Activated CD4-positive, alpha-beta T cell treated with anti-CD3 and anti-CD28 coated beads for 24 hours (primary cell): ENCODE measurements at regions not wholly inside any gene's neighbourhood (a gene's known extent, or its start where the extent isn't known, plus 50 kb on each side); places are given as distances from the start of the nearest gene placed in this dataset.
"Not testable (repeated sequence)": the region's sequence is repeated elsewhere in the genome, so short reads cannot be mapped to it uniquely, and the experiment has no call there.

Source experiments
- DNase-seq, 2 donors: peaks; one replicate each; pipeline ENCODE4 v3.0.0-alpha.2; 2020; ENCODE audit warnings: low read depth in 2 of 2

GRCh38 chr10:124167925-124168324, 74.5 kb upstream of the CHST15 start:
- DNase-seq = not testable (repeated sequence)

- DNase-seq = no peak
Observed at GRCh38 chr10:124166431-124167125, 73.2 kb upstream of the CHST15 start.

GRCh38 chr10:124165827-124166226, 72.4 kb upstream of the CHST15 start:
- DNase-seq = no peak

GRCh38 chr10:124165311-124165710, 71.9 kb upstream of the CHST15 start:
- DNase-seq = no peak

GRCh38 chr10:124164264-124164663, 70.9 kb upstream of the CHST15 start:
- DNase-seq = no peak

GRCh38 chr10:124162774-124163354, 69.5 kb upstream of the CHST15 start:
- no peak for DNase-seq

- no peak for DNase-seq
Observed at GRCh38 chr10:124162136-124162535, 68.7 kb upstream of the CHST15 start.

- DNase-seq = no peak
Observed at GRCh38 chr10:124161601-124162000, 68.2 kb upstream of the CHST15 start.

- no peak for DNase-seq
Observed at GRCh38 chr10:124160943-124161582, 67.7 kb upstream of the CHST15 start.

- no peak for DNase-seq
Observed at GRCh38 chr10:124160176-124160575, 66.8 kb upstream of the CHST15 start.

- DNase-seq = no peak
Observed at GRCh38 chr10:124159153-124159552, 65.8 kb upstream of the CHST15 start.

- no peak for DNase-seq
Observed at GRCh38 chr10:124158592-124158991, 65.2 kb upstream of the CHST15 start.

GRCh38 chr10:124157271-124157681, 63.9 kb upstream of the CHST15 start:
- no peak for DNase-seq

GRCh38 chr10:124156524-124157260, 63.3 kb upstream of the CHST15 start:
- DNase-seq = no peak

- no peak for DNase-seq
Observed at GRCh38 chr10:124155781-124156435, 62.5 kb upstream of the CHST15 start.

GRCh38 chr10:124153023-124153826, 59.8 kb upstream of the CHST15 start:
- peak; percentile 15 to 18 for DNase-seq

GRCh38 chr10:124152139-124153022, 59.0 kb upstream of the CHST15 start:
- DNase-seq = no peak

GRCh38 chr10:124151466-124152095, 58.2 kb upstream of the CHST15 start:
- DNase-seq = no peak

- DNase-seq = no peak
Observed at GRCh38 chr10:124150807-124151417, 57.5 kb upstream of the CHST15 start.
